ENCODE measurements at regions not wholly inside any gene's neighbourhood (a gene's known extent, or its start where the extent isn't known, plus 50 kb on each side); places are given as distances from the start of the nearest gene placed in this dataset.
"Not testable (repeated sequence)": the region's sequence is repeated elsewhere in the genome, so short reads cannot be mapped to it uniquely, and the experiment has no call there.

GRCh38 chr11:119586181-119586580 lies 142.8 kb downstream of the NECTIN1 start:
- DNase-seq: no peak

- no peak for DNase-seq
These were observed 143.8 kb downstream of the NECTIN1 start for GRCh38 chr11:119585043-119585781.

- DNase-seq: peak; percentile 12
These were observed 144.6 kb downstream of the NECTIN1 start for GRCh38 chr11:119584193-119585042.

GRCh38 chr11:119583585-119583984 lies 145.4 kb downstream of the NECTIN1 start:
- no peak for DNase-seq

GRCh38 chr11:119581396-119581795 lies 147.6 kb downstream of the NECTIN1 start:
- DNase-seq: not testable (repeated sequence)

- no peak for DNase-seq
These were observed 148.2 kb downstream of the NECTIN1 start for GRCh38 chr11:119580751-119581150.

- DNase-seq: no peak
These were observed 148.9 kb downstream of the NECTIN1 start for GRCh38 chr11:119580081-119580480.

GRCh38 chr11:119578521-119579191 lies 150.3 kb downstream of the NECTIN1 start:
- DNase-seq: no peak

GRCh38 chr11:119573858-119574257 lies 150.9 kb upstream of the THY1 start:
- DNase-seq: no peak

GRCh38 chr11:119572481-119573424 lies 149.8 kb upstream of the THY1 start:
- DNase-seq: no peak

- no peak for DNase-seq
These were observed 148.3 kb upstream of the THY1 start for GRCh38 chr11:119571311-119571710.

- peak; percentile 3 for DNase-seq
These were observed 145.0 kb upstream of the THY1 start for GRCh38 chr11:119567688-119568582.

- DNase-seq: no peak
These were observed 143.3 kb upstream of the THY1 start for GRCh38 chr11:119566319-119566718.

- DNase-seq: not testable (repeated sequence)
These were observed 142.7 kb upstream of the THY1 start for GRCh38 chr11:119565693-119566092.

GRCh38 chr11:119560961-119561360 lies 138.0 kb upstream of the THY1 start:
- no peak for DNase-seq

- no peak for DNase-seq
These were observed 137.3 kb upstream of the THY1 start for GRCh38 chr11:119560291-119560690.

GRCh38 chr11:119552106-119552485 lies 129.1 kb upstream of the THY1 start:
- DNase-seq: no peak

GRCh38 chr11:119551420-119552105 lies 128.6 kb upstream of the THY1 start:
- DNase-seq: no peak

- no peak for DNase-seq
These were observed 127.2 kb upstream of the THY1 start for GRCh38 chr11:119550053-119550752.

GRCh38 chr11:119547511-119547910 lies 124.5 kb upstream of the THY1 start:
- DNase-seq: no peak

Measured in NCI-H1694 (cell line).